Karpas-422 (cell line): ENCODE measurements at regions not wholly inside any gene's neighbourhood (a gene's known extent, or its start where the extent isn't known, plus 50 kb on each side); places are given as distances from the start of the nearest gene placed in this dataset.
"Not testable (repeated sequence)": the region's sequence is repeated elsewhere in the genome, so short reads cannot be mapped to it uniquely, and the experiment has no call there.

ENCODE experiments used
- DNase-seq: peaks from one replicate; pipeline ENCODE4 v3.0.0-alpha.2; 2015
- H2AFZ ChIP-seq: fragments of 200-600 bp; sonication (generic); 2 replicates; pipeline ENCODE4 v1.6.1; 2014; ENCODE audit warnings: antibody characterized with exemption, low read length, mixed read lengths
- H3K27ac ChIP-seq: fragments of 200-600 bp; sonication (generic); 2 replicates; pipeline ENCODE4 v1.5.1; 2014; ENCODE audit warnings: mild to moderate bottlenecking, low read length, moderate library complexity
- H3K27me3 ChIP-seq: fragments of 200-600 bp; sonication (generic); 2 replicates; pipeline ENCODE4 v1.6.1; 2014; ENCODE audit warnings: low read length, mixed read lengths
- H3K36me3 ChIP-seq: fragments of 200-600 bp; sonication (generic); 2 replicates; pipeline ENCODE4 v1.6.1; 2014; ENCODE audit warnings: low read length, mixed read lengths; ENCODE audit not compliant: insufficient read depth
- H3K4me1 ChIP-seq: fragments of 200-600 bp; sonication (generic); 2 replicates; pipeline ENCODE4 v1.6.1; 2014; ENCODE audit warnings: mild to moderate bottlenecking, low read length, mixed read lengths
- H3K4me2 ChIP-seq: fragments of 200-600 bp; sonication (generic); 2 replicates; pipeline ENCODE4 v1.6.1; 2014; ENCODE audit warnings: low read length, low read depth, mild to moderate bottlenecking; ENCODE audit not compliant: poor library complexity, severe bottlenecking
- H3K4me3 ChIP-seq: fragments of 200-600 bp; sonication (generic); 2 replicates; pipeline ENCODE4 v1.5.1; 2014; ENCODE audit warnings: mild to moderate bottlenecking, antibody characterized with exemption, low read length, mixed read lengths
- H3K79me2 ChIP-seq: fragments of 200-600 bp; sonication (generic); 2 replicates; pipeline ENCODE4 v1.6.1; 2014; ENCODE audit warnings: mild to moderate bottlenecking, low read length, mixed read lengths
- H3K9ac ChIP-seq: fragments of 200-600 bp; sonication (generic); 2 replicates; pipeline ENCODE4 v1.6.0; 2014; ENCODE audit warnings: low read length
- H3K9me2 ChIP-seq: fragments of 200-600 bp; sonication (generic), shearing (Covaris generic); replicated peaks from 2 replicates; pipeline ENCODE4 v1.6.0; 2014; ENCODE audit warnings: mild to moderate bottlenecking, low read length, moderate library complexity; ENCODE audit not compliant: insufficient read depth
- H3K9me3 ChIP-seq: fragments of 300-700, 200-600 bp; sonication (generic); 2 replicates; pipeline ENCODE4 v1.6.1; 2014; ENCODE audit warnings: low read length, mixed read lengths
- H4K20me1 ChIP-seq: fragments of 200-600 bp; sonication (generic); 2 replicates; pipeline ENCODE4 v1.6.1; 2014; ENCODE audit warnings: mild to moderate bottlenecking, antibody characterized with exemption, low read length, low read depth; ENCODE audit not compliant: insufficient read depth

DNA sequence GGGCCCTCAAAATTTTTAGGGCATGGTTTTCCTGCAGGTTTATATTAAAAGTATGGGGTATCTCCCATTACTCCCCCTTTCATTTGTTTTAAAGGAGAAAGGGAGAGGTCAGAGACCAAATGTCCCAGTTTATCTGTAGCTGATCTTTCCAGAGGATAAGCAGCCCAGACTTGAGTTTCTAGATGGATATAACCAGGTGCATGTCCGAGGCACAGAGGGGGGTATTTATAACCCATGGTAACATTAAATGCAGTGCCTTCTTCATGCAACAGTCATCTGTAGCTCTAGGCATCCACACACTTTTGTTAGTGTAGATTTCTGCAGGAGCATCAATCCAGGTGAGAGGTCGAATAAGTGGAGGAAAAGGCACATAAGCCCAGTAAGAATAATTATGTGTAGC lies 890.3 kb upstream of the GOT2 start:
- H3K9me2 ChIP-seq, H3K4me2 ChIP-seq, H3K79me2 ChIP-seq, H2AFZ ChIP-seq, H3K9ac ChIP-seq, DNase-seq, H3K27me3 ChIP-seq, H4K20me1 ChIP-seq, H3K27ac ChIP-seq, H3K9me3 ChIP-seq, H3K4me1 ChIP-seq, H3K4me3 ChIP-seq, H3K36me3 ChIP-seq: not testable (repeated sequence)

- no peak for DNase-seq
- H3K9me3 ChIP-seq = 0 out of 2 replicates have a peak, but pooled peaks cover 3% of the 10 kb centered on the region
- no peaks in the 10 kb centered on the region for H3K27me3 ChIP-seq
- H3K4me3 ChIP-seq = no peak overlapping the region
- no peaks in the 10 kb centered on the region for H4K20me1 ChIP-seq
- H3K4me2 ChIP-seq = no peak overlapping the region
- no peak overlapping the region for H3K9ac ChIP-seq
- no peaks in the 10 kb centered on the region for H3K4me1 ChIP-seq
- H3K9me2 ChIP-seq = no peaks in the 10 kb centered on the region
- H3K27ac ChIP-seq = no peak overlapping the region
- H3K79me2 ChIP-seq = no peaks in the 10 kb centered on the region
- H3K36me3 ChIP-seq = no peaks in the 10 kb centered on the region
- H2AFZ ChIP-seq = no peak overlapping the region
Measured at GRCh38 chr16:59614466-59615240, 880.5 kb upstream of the GOT2 start.

- H3K9me3 ChIP-seq, H3K36me3 ChIP-seq, H3K27me3 ChIP-seq, H3K4me3 ChIP-seq, H3K27ac ChIP-seq, H2AFZ ChIP-seq, H3K9ac ChIP-seq, DNase-seq, H3K4me1 ChIP-seq, H4K20me1 ChIP-seq, H3K9me2 ChIP-seq, H3K4me2 ChIP-seq, H3K79me2 ChIP-seq: not testable (repeated sequence)
Measured at GRCh38 chr16:59612910-59613620, 878.9 kb upstream of the GOT2 start.

- Histone ChIP-seq H3K9ac (no peak overlapping the region), H3K79me2 (no peaks in the 10 kb centered on the region), H3K36me3 (no peaks in the 10 kb centered on the region), H2AFZ (no peak overlapping the region), H3K27ac (no peak overlapping the region), H3K9me2 (no peaks in the 10 kb centered on the region), H3K9me3 (peaks cover 3% of the 10 kb centered on the region; the same call in 1 of the 2 replicates), H3K4me1 (no peaks in the 10 kb centered on the region), H3K4me2 (no peak overlapping the region), H4K20me1 (no peaks in the 10 kb centered on the region), H3K27me3 (no peaks in the 10 kb centered on the region), H3K4me3 (no peak overlapping the region)
- no peak for DNase-seq
Measured at GRCh38 chr16:59612094-59612493, 878.0 kb upstream of the GOT2 start.

DNA sequence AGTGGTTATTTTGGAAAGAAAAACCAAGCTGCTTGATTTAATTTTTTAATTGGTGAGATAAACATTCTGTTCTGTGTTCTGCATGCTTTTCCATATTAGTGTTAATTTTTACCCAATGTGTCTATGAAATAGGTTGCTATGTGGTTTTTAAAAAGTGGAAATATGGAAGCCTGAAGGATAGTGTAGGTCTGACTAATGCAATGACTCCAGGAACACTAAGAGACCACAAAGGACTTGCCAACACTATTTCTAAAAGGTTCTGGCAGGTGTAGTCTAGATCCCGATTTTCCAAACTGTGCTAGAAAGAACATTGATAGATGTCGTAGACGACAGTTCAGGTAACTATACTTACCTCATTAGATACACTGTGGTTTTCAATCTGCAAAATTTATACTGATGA lies 877.4 kb upstream of the GOT2 start:
- Histone ChIP-seq H3K4me2 (no peak overlapping the region), H3K9me2 (no peaks in the 10 kb centered on the region), H3K36me3 (no peaks in the 10 kb centered on the region), H3K4me1 (no peaks in the 10 kb centered on the region), H3K4me3 (no peak overlapping the region), H3K27me3 (no peaks in the 10 kb centered on the region), H4K20me1 (no peaks in the 10 kb centered on the region), H3K9ac (no peak overlapping the region), H3K27ac (no peak overlapping the region), H3K9me3 (peaks cover 3% of the 10 kb centered on the region; the same call in 1 of the 2 replicates), H3K79me2 (no peaks in the 10 kb centered on the region), H2AFZ (no peak overlapping the region)
- DNase-seq = no peak

- no peak overlapping the region for H2AFZ ChIP-seq
- no peak for DNase-seq
- H3K9ac ChIP-seq = no peak overlapping the region
- H3K4me2 ChIP-seq = no peak overlapping the region
- no peaks in the 10 kb centered on the region for H3K79me2 ChIP-seq
- H3K4me1 ChIP-seq = no peaks in the 10 kb centered on the region
- no peak overlapping the region for H3K4me3 ChIP-seq
- H3K9me3 ChIP-seq = no peaks in the 10 kb centered on the region; the same call in 1 of the 2 replicates
- H4K20me1 ChIP-seq = no peaks in the 10 kb centered on the region
- H3K27me3 ChIP-seq = no peaks in the 10 kb centered on the region
- H3K36me3 ChIP-seq = no peaks in the 10 kb centered on the region
- H3K27ac ChIP-seq = no peak overlapping the region
- no peaks in the 10 kb centered on the region for H3K9me2 ChIP-seq
Measured at GRCh38 chr16:59605706-59606105, 871.6 kb upstream of the GOT2 start.

GRCh38 chr16:59604354-59604753 lies 870.2 kb upstream of the GOT2 start:
- Histone ChIP-seq H3K9me2 (no peaks in the 10 kb centered on the region), H4K20me1 (no peaks in the 10 kb centered on the region), H3K27ac (no peak overlapping the region), H3K27me3 (no peaks in the 10 kb centered on the region), H3K4me3 (no peak overlapping the region), H2AFZ (no peak overlapping the region), H3K36me3 (no peaks in the 10 kb centered on the region), H3K4me1 (no peaks in the 10 kb centered on the region), H3K9me3 (no peaks in the 10 kb centered on the region; the same call in 1 of the 2 replicates), H3K9ac (no peak overlapping the region), H3K79me2 (no peaks in the 10 kb centered on the region), H3K4me2 (no peak overlapping the region)
- DNase-seq = no peak

GRCh38 chr16:59601452-59601851 lies 867.3 kb upstream of the GOT2 start:
- Histone ChIP-seq H4K20me1 (no peaks in the 10 kb centered on the region), H3K9me2 (no peaks in the 10 kb centered on the region), H3K27me3 (no peaks in the 10 kb centered on the region), H3K9me3 (no peaks in the 10 kb centered on the region), H2AFZ (no peak overlapping the region), H3K4me3 (no peak overlapping the region), H3K36me3 (no peaks in the 10 kb centered on the region), H3K9ac (no peak overlapping the region), H3K4me1 (no peaks in the 10 kb centered on the region), H3K4me2 (no peak overlapping the region), H3K79me2 (no peaks in the 10 kb centered on the region), H3K27ac (no peak overlapping the region)
- no peak for DNase-seq
